K562 (cell line): ENCODE measurements at regions not wholly inside any gene's neighbourhood (a gene's known extent, or its start where the extent isn't known, plus 50 kb on each side); places are given as distances from the start of the nearest gene placed in this dataset.

Source experiments
- DACH1 ChIP-seq: fragments of 450-650 bp; IDR thresholded peaks from 2 replicates; pipeline ENCODE4 v1.6.1; 2018; ENCODE audit not compliant: partially characterized antibody
- IFI16 ChIP-seq: fragments of 250-450 bp; sonication (Bioruptor Pico); IDR thresholded peaks from 2 replicates; pipeline ENCODE4 v2.1.2; 2022; ENCODE audit warnings: mild to moderate bottlenecking, inconsistent platforms
- ILF3 ChIP-seq: fragments of 450-650 bp; IDR thresholded peaks from 2 replicates; pipeline ENCODE4 v1.6.1; 2018; ENCODE audit warnings: antibody characterized with exemption, mild to moderate bottlenecking, moderate library complexity, borderline replicate concordance
- NUFIP1 ChIP-seq: fragments of 450-650 bp; IDR thresholded peaks from 2 replicates; pipeline ENCODE4 v1.6.1; 2018; ENCODE audit not compliant: partially characterized antibody
- TF ChIP-seq, protein P1 (sequence below): fragments of 450-650 bp; IDR thresholded peaks from 2 replicates; pipeline ENCODE4 v1.6.1; 2016; ENCODE audit warnings: low read depth
- TF ChIP-seq, protein P2 (sequence below): fragments of 450-650 bp; formaldehyde crosslinking; conservative IDR thresholded peaks from 2 replicates; pipeline ENCODE4 v1.4.0; 2022; ENCODE audit warnings: mild to moderate bottlenecking, missing genetic modification characterization

DNA sequence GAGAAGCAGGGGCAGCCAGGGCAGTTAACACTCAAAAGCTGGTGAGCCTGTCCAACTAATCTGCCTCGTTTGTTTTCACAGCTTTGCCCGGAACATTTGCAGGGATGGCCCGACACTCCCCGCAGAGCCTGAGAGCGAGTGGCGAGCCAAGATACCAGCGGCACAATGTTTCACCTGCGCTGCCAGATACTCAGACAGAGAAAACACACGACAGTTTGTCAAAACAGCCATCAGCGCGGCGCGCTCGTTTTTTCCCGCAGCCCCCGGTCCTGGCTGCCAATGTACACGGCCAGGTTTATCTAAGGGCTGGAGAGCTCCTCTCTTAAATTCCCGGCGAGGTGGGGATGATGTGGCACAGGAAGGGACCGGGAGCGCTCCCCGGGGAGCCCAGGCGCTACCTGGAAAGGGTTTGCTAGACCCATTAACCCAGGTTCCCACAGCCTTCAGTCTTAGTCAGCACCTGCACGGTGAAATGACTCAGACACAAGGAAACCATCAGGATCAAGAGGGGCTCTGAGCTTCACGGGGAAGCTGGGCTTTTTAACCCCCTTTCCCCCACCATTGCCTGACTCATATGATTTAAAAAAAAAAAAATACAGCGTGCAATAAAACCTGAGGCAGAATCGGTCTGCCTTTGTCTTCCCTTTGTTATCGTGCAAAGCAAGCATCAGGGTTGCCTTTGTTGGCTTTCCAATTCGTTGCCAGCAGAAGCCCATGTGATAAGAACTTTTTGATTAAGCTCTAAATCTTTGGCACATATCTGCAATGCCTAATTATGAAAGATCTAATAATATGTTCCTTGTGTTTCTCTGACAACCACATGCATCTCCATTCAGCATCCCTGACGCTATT is 186.2 kb downstream of the EFNB2 start (continued):
- TF ChIP-seq, protein P1, sequence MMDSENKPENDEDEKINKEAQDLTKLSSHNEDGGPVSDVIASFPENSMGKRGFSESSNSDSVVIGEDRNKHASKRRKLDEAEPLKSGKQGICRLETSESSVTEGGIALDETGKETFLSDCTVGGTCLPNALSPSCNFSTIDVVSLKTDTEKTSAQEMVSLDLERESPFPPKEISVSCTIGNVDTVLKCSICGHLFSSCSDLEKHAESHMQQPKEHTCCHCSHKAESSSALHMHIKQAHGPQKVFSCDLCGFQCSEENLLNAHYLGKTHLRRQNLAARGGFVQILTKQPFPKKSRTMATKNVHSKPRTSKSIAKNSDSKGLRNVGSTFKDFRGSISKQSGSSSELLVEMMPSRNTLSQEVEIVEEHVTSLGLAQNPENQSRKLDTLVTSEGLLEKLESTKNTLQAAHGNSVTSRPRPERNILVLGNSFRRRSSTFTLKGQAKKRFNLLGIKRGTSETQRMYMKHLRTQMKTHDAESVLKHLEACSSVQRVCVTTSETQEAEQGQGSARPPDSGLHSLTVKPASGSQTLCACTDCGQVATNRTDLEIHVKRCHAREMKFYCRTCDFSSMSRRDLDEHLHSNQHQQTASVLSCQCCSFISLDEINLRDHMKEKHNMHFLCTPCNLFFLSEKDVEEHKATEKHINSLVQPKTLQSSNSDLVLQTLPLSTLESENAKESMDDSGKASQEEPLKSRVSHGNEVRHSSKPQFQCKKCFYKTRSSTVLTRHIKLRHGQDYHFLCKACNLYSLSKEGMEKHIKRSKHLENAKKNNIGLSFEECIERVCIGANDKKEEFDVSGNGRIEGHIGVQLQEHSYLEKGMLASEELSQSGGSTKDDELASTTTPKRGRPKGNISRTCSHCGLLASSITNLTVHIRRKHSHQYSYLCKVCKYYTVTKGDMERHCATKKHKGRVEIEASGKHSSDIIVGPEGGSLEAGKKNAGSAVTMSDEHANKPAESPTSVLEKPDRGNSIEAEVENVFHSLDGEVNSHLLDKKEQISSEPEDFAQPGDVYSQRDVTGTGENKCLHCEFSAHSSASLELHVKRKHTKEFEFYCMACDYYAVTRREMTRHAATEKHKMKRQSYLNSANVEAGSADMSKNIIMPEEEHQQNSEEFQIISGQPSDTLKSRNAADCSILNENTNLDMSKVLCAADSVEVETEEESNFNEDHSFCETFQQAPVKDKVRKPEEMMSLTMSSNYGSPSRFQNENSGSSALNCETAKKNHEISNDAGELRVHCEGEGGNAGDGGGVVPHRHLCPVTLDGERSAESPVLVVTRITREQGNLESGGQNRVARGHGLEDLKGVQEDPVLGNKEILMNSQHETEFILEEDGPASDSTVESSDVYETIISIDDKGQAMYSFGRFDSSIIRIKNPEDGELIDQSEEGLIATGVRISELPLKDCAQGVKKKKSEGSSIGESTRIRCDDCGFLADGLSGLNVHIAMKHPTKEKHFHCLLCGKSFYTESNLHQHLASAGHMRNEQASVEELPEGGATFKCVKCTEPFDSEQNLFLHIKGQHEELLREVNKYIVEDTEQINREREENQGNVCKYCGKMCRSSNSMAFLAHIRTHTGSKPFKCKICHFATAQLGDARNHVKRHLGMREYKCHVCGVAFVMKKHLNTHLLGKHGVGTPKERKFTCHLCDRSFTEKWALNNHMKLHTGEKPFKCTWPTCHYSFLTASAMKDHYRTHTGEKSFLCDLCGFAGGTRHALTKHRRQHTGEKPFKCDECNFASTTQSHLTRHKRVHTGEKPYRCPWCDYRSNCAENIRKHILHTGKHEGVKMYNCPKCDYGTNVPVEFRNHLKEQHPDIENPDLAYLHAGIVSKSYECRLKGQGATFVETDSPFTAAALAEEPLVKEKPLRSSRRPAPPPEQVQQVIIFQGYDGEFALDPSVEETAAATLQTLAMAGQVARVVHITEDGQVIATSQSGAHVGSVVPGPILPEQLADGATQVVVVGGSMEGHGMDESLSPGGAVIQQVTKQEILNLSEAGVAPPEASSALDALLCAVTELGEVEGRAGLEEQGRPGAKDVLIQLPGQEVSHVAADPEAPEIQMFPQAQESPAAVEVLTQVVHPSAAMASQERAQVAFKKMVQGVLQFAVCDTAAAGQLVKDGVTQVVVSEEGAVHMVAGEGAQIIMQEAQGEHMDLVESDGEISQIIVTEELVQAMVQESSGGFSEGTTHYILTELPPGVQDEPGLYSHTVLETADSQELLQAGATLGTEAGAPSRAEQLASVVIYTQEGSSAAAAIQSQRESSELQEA, result no peak
- TF ChIP-seq ILF3 (no peak), NUFIP1 (no peak), DACH1 (no peak), IFI16 (no peak)
- TF ChIP-seq, protein P2, sequence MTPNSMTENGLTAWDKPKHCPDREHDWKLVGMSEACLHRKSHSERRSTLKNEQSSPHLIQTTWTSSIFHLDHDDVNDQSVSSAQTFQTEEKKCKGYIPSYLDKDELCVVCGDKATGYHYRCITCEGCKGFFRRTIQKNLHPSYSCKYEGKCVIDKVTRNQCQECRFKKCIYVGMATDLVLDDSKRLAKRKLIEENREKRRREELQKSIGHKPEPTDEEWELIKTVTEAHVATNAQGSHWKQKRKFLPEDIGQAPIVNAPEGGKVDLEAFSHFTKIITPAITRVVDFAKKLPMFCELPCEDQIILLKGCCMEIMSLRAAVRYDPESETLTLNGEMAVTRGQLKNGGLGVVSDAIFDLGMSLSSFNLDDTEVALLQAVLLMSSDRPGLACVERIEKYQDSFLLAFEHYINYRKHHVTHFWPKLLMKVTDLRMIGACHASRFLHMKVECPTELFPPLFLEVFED (CRISPR knock-in tag), result no peak
